ENCODE measurements at regions not wholly inside any gene's neighbourhood (a gene's known extent, or its start where the extent isn't known, plus 50 kb on each side); places are given as distances from the start of the nearest gene placed in this dataset.

DNA sequence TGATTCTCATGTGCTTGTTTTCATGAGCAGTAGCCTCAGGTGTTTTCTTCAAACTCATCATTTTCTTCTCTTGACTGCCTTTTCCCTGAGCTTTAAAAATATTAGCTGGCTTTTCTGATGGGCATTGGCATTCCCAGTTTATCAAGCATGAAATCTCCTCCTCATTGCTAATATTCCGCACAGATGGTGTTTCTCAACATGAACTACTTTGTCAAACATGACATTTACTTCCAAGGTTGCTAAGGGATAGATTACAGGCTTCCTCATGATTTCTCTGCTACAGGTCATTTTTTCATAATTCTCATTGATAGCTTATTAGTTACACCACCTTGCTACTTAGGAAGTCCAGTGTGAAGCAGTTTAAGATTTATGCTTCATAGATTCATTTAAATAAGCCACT, 1116.9 kb upstream of the CNTNAP5 start:
- H3K4me1 Mint-ChIP-seq: no peaks in the 10 kb centered on the region

DNA sequence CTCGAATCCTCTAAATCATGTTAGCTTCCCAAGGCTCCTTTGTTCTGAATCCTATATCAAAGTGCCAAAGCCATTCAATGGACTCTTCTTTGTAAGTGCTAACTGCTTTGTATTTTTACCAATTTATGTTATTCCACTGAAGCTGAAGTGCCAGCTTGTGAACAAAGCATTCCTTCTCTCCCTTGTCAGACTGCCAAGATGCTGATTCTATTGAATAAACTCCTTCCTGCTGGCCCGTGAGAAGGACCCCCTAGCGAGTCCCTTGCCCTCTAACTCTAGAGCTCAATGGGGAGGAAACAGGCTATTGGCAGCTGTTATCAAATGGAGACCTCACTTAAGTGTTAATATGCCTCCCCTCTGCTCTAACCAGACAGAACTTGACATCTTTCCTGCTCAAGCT, 1097.9 kb upstream of the CNTNAP5 start:
- H3K9me3 ChIP-seq (ENCODE audit: control insufficient read depth, insufficient read depth, low read length): peaks cover 28% of the 10 kb centered on the region
- WGBS (ENCODE audit: insufficient coverage): 74% methylated on average over 3 of the region's 3 CpGs
- no peak overlapping the region for H3K4me3 ChIP-seq (ENCODE audit: low read length)
- no peaks in the 10 kb centered on the region for H3K36me3 ChIP-seq (ENCODE audit: control insufficient read depth, insufficient read depth, low read length)
- Mint-ChIP-seq H3K4me1 (no peaks in the 10 kb centered on the region), H3K27me3 (ENCODE audit: low read depth in 2 of 2) (no peaks in the 10 kb centered on the region), H3K9me3 (peaks cover 8 to 16% of the 10 kb centered on the region in 2 donors), H3K36me3 (peaks cover 16% of the 10 kb centered on the region), H3K4me3 (no peak overlapping the region), H3K27ac (no peak overlapping the region)
- ATAC-seq: no peak
- H3K27ac ChIP-seq (ENCODE audit: low read length): no peak overlapping the region
- intact Hi-C loops (cut with micrococcal nuclease): no loop called here
- TF ChIP-seq, protein P1, sequence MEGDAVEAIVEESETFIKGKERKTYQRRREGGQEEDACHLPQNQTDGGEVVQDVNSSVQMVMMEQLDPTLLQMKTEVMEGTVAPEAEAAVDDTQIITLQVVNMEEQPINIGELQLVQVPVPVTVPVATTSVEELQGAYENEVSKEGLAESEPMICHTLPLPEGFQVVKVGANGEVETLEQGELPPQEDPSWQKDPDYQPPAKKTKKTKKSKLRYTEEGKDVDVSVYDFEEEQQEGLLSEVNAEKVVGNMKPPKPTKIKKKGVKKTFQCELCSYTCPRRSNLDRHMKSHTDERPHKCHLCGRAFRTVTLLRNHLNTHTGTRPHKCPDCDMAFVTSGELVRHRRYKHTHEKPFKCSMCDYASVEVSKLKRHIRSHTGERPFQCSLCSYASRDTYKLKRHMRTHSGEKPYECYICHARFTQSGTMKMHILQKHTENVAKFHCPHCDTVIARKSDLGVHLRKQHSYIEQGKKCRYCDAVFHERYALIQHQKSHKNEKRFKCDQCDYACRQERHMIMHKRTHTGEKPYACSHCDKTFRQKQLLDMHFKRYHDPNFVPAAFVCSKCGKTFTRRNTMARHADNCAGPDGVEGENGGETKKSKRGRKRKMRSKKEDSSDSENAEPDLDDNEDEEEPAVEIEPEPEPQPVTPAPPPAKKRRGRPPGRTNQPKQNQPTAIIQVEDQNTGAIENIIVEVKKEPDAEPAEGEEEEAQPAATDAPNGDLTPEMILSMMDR (IDR thresholded peaks at IDR 0.05): no peak
- no peaks in the 10 kb centered on the region for H3K27me3 ChIP-seq (ENCODE audit: control insufficient read depth, insufficient read depth, low read length)
- no peaks in the 10 kb centered on the region for H3K4me1 ChIP-seq (ENCODE audit: control insufficient read depth, insufficient read depth, low read length)
- no peak for DNase-seq

More for the DNA sequence above, 1116.9 kb upstream of the CNTNAP5 start:
- Histone ChIP-seq H3K4me1 (ENCODE audit: control insufficient read depth, insufficient read depth, low read length) (no peaks in the 10 kb centered on the region), H3K36me3 (ENCODE audit: control insufficient read depth, insufficient read depth, low read length) (no peaks in the 10 kb centered on the region), H3K27ac (ENCODE audit: low read length) (no peak overlapping the region), H3K9me3 (ENCODE audit: control insufficient read depth, insufficient read depth, low read length) (peaks cover 2% of the 10 kb centered on the region), H3K27me3 (ENCODE audit: control insufficient read depth, insufficient read depth, low read length) (no peaks in the 10 kb centered on the region), H3K4me3 (ENCODE audit: low read length) (no peak overlapping the region)
- TF ChIP-seq, protein P1 (IDR thresholded peaks at IDR 0.05): no peak
- WGBS (ENCODE audit: insufficient coverage): 94% methylated on average over 1 of the region's 1 CpG
- peaks cover 5 to 13% of the 10 kb centered on the region in 2 donors for H3K9me3 Mint-ChIP-seq
- no peak for DNase-seq
- no peak for ATAC-seq
- intact Hi-C loops (cut with micrococcal nuclease): no loop called here
- H3K36me3 Mint-ChIP-seq: no peaks in the 10 kb centered on the region
- H3K27ac Mint-ChIP-seq: no peak overlapping the region
- H3K27me3 Mint-ChIP-seq (ENCODE audit: low read depth in 2 of 2): no peaks in the 10 kb centered on the region
- H3K4me3 Mint-ChIP-seq: no peak overlapping the region

DNA sequence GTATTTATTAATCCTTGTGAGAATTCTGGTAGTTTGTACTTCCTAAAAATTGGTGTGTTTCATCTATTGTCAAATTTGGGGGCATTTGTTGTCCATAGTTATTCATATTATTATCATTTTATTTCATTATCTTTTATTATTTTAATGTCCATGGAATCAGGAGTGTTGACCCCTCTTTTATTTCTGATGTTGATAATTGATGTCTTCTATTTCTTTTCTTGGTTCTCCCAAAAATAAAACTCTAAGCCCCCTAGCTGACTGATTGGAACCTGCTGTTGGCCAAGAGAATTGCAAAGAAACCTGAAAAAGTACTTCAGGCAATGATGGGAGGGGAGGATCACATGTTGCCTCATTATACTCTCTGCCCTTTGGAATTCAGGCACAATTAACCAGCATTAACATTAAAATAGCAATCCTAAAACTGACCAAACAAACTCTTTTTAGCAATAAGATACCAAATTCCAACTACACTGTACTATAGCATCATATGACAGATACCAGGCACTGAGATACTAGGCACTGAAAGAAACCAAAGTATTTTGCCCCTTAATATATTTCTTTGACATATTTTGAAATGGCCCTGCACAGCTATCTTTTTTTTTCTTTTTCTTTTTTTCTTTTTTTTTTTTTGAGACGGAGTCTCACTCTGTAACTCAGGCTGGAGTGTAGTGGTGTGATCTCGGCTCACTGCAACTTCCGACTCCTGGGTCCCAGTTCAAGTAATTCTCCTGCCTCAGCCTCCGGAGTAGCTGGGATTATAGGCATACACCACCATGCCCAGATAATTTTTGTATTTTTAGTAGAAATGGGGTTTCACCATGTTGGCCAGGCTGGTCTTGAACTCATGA, 1097.2 kb upstream of the CNTNAP5 start:
- H3K27me3 ChIP-seq (ENCODE audit: control insufficient read depth, insufficient read depth, low read length): no peaks in the 10 kb centered on the region
- H3K4me3 Mint-ChIP-seq: no peak overlapping the region
- H3K27ac ChIP-seq (ENCODE audit: low read length): no peak overlapping the region
- H3K4me3 ChIP-seq (ENCODE audit: low read length): no peak overlapping the region
- no peaks in the 10 kb centered on the region for H3K4me1 Mint-ChIP-seq
- no peaks in the 10 kb centered on the region for H3K36me3 ChIP-seq (ENCODE audit: control insufficient read depth, insufficient read depth, low read length)
- ATAC-seq (no peak), DNase-seq (no peak)
- peaks cover 28% of the 10 kb centered on the region for H3K9me3 ChIP-seq (ENCODE audit: control insufficient read depth, insufficient read depth, low read length)
- H3K27ac Mint-ChIP-seq: no peak overlapping the region
- TF ChIP-seq, protein P1 (IDR thresholded peaks at IDR 0.05): no peak
- no peaks in the 10 kb centered on the region for H3K4me1 ChIP-seq (ENCODE audit: control insufficient read depth, insufficient read depth, low read length)
- 87% methylated on average over 3 of the region's 4 CpGs for WGBS (ENCODE audit: insufficient coverage)
- peaks cover 8 to 14% of the 10 kb centered on the region in 2 donors for H3K9me3 Mint-ChIP-seq
- no peaks in the 10 kb centered on the region for H3K27me3 Mint-ChIP-seq (ENCODE audit: low read depth in 2 of 2)
- H3K36me3 Mint-ChIP-seq: peaks cover 11% of the 10 kb centered on the region
- intact Hi-C loops (cut with micrococcal nuclease): no loop called here

DNA sequence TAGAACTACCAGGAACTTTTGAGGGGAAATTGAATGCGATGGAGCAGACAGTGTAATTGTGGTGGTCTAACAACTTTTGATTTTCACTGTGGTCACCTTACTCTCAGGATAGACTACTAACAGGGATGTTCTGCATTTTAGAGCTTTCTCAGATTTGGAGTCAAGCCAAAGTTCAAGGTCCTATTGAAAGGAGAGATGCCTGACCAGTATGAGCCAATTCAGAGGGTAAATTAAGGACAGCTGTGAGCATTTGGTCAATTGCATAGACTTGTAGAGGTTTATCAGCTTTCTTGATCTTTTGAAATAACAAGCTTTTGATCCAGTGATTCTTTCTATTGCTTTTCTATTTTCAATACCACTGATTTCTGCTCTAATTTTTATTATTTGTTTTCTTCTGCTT, 1095.7 kb upstream of the CNTNAP5 start:
- TF ChIP-seq, protein P1 (IDR thresholded peaks at IDR 0.05): no peak
- Mint-ChIP-seq H3K27ac (no peak overlapping the region), H3K4me1 (no peaks in the 10 kb centered on the region), H3K36me3 (peaks cover 11% of the 10 kb centered on the region), H3K27me3 (ENCODE audit: low read depth in 2 of 2) (no peaks in the 10 kb centered on the region), H3K9me3 (peaks cover 8 to 14% of the 10 kb centered on the region in 2 donors), H3K4me3 (no peak overlapping the region)
- no peak overlapping the region for H3K27ac ChIP-seq (ENCODE audit: low read length)
- no peaks in the 10 kb centered on the region for H3K4me1 ChIP-seq (ENCODE audit: control insufficient read depth, insufficient read depth, low read length)
- H3K27me3 ChIP-seq (ENCODE audit: control insufficient read depth, insufficient read depth, low read length): no peaks in the 10 kb centered on the region
- H3K9me3 ChIP-seq (ENCODE audit: control insufficient read depth, insufficient read depth, low read length): peaks cover 18% of the 10 kb centered on the region
- intact Hi-C loops (cut with micrococcal nuclease): no loop called here
- H3K36me3 ChIP-seq (ENCODE audit: control insufficient read depth, insufficient read depth, low read length): no peaks in the 10 kb centered on the region
- WGBS (ENCODE audit: insufficient coverage): 90% methylated on average over 1 of the region's 1 CpG
- H3K4me3 ChIP-seq (ENCODE audit: low read length): no peak overlapping the region
- ATAC-seq (no peak), DNase-seq (no peak)

Measured in natural killer cell (primary cell).